HG03039 (cell line): ENCODE measurements at regions not wholly inside any gene's neighbourhood (a gene's known extent, or its start where the extent isn't known, plus 50 kb on each side); places are given as distances from the start of the nearest gene placed in this dataset.
"Not testable (repeated sequence)": the region's sequence is repeated elsewhere in the genome, so short reads cannot be mapped to it uniquely, and the experiment has no call there.

Source experiments
- ATAC-seq: cut with Tn5 transposase; IDR thresholded peaks from one replicate; pipeline ENCODE4 v1.9.1; 2021; ENCODE audit warnings: mild to moderate bottlenecking, moderate library complexity; ENCODE audit not compliant: unreplicated experiment

DNA sequence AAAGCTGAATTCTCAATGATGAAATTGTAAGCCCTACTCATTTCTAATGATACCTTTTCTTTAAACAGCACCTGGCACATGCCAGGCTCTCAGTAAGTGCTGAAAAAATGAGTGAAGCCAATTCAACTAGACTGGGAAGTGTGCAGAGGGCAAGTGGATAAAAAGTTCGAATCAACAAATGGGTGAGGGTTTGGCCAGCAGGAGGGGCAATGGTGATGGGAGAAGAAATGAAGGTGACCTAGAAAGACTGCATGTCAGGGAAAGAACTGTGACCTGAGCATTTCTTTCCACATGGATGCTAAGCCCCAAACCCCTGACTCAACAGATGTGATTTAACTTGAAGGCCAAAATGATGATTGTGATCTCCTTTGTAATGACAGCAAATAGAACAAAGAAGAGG is 54.6 kb downstream of the DKK1 start:
- ATAC-seq, result no peak

DNA sequence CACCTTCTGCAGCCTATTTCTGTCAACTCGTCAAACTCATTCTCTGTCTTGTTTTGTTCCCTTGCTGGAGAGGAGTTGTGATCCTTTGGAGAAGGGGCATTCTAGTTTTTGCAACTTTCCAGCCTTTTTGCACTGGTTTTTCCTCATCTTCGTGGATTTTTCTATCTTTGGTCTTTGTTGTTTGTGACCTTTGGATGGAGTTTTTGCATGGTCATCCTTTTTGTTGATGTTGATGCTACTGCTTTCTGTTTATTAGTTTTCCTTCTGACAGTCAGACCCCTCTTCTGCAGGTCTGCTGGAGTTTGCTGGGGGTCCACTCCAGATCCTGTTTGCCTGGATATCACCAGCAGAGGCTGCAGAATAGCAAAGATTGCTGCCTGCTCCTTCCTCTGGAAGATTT is 60.1 kb downstream of the DKK1 start:
- ATAC-seq, result not testable (repeated sequence)

DNA sequence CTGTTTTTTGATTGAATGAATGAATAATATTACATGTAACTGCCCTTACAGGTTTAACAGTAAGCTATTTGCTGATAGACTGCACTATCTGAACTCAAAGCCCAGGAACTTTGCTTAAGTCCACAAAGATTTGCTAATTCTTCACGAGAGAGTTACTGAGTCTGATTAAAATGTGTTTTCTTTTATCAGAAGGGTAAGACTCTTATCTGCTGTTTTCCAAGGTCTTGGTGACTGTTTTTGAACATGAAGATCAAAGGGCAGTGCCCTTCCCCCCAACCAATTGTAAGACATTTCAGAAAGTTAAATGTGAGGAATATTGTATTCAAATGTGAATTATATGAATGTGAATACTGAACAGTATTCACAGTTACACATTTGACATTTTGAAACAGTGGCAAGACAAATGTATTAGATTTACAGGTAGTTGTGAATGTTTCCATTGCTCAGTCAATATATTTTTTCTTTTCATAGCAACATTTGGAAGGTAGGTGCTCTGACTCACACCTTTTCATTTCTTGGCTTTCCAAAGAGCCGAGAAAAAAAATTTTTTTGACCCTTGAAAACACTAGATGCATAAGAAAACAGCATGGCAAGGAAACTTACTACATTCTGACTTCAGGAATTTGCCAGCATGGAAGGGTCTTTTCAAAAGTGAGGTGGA is 62.7 kb downstream of the DKK1 start:
- ATAC-seq, result no peak

DNA sequence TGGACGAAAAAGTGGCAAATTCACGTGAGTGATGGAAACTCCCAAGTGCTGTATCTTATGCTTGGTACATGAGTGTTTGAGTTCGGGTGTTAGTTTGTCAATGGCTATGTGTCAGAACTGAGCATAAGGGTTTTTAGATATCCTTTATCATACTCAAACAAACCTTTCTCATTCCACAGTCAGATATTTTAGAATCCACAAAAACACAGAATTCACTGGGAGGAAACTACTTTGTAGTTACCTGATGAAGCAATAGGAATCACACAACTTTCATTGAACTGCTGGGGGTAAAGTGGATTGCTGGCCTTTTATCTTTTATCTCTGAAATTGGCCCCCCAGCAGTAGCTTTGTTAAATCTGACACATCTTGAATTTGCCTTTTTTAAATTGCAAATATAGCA is 64.0 kb downstream of the DKK1 start:
- ATAC-seq, result no peak

DNA sequence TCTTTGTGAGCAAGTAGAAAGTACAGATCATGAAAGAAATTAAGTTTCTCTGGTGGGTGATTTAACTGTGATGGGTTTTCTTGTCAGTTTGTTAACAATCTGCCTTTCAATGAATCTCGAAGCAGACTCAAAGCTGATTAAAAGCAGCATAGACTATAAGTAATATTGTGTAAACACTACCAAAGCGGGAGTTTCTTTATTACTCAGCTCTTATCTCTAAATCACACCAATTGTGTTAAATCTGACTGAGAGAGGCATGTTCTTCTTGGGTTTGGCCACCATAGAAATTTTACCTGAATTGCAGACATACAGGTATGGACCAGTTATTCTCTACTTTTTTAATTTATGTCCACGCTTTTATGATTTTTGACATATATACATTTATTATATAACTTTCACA is 65.2 kb downstream of the DKK1 start:
- ATAC-seq, result no peak

DNA sequence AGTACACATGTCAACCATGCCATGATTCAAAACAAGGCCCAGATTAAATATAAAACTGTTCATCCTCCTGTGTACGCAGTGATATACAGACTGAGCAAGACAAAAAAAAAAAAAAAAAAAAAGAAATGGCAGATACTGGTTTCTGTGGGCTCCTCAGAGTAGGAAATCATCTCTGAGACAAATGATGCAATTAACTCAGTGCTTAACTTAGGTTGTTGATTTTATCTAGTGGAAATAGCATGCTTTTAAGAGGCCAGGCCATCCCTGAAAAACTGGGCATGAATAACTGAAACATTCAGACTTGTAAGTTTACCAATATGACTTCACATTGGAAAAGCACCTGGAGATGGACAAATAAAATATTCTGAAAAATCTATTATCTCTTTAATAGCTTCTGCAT is 69.0 kb downstream of the DKK1 start:
- no peak for ATAC-seq

DNA sequence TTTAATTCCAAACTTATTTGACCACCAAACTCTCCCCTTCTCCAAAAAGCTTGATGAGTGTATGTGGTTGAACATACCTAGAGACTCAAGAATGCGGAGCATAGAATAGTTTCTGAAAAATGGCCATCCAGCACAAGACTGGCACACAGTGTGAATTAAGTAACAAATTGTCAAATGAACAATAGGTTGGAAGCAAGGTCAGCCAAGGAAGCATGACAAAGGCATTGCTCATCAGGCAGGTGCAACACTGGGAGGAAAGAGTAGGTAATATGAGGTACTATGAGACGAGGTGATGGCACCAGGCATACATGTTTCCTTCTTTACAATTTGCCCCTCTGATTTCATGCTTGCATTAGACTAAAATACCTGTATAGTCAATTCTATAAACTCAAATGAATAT is 73.7 kb downstream of the DKK1 start:
- no peak for ATAC-seq

DNA sequence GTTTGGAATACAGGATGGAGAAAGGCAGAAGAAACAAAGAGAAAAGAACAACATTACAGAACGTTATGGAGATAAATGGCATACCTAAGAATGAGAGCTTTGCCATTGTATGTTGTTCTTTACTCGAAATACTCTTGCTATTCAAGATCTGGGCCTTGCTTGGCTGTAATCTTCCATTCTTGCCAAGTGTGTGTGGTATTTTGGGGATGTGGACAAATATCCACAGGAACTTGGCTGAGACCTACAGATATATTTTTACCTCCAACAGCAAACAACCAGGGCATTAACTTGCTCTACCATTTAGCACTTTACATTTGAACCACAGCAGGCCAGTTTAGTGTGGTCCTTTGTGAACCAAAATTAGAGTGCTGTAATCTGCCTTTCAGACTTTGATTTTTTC is 76.3 kb downstream of the DKK1 start:
- no peak for ATAC-seq

DNA sequence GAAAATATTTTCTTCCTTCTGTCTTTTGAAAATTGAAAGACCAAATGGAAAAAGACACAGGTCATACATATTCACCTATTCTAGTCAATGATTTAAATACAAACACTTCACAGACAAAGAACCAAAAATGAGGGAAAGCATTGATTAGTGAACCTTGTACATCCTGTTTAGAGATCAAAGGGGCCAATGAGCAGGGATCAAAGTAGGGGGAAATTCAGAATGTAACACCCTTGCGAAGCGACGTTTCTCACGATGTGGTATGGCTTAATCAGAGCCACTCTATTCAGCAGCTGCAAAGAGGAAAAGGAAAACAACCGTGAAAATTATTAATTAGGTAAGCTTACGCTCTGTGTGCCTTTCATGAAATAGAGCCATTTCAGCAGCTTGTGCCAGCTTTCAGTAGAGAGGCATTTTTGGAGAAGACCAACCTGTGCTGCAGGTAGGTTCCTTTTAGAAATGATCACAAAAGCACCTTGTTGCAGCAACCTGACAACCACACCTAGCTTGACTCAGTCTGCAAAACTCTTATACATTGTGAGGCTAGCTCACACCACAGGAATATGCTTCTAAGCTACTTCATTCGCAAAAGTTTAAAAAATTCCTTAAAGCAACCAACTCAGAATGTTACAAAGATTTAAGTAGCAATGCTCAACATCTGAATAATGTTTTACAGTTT is 78.0 kb downstream of the DKK1 start:
- ATAC-seq, result no peak

DNA sequence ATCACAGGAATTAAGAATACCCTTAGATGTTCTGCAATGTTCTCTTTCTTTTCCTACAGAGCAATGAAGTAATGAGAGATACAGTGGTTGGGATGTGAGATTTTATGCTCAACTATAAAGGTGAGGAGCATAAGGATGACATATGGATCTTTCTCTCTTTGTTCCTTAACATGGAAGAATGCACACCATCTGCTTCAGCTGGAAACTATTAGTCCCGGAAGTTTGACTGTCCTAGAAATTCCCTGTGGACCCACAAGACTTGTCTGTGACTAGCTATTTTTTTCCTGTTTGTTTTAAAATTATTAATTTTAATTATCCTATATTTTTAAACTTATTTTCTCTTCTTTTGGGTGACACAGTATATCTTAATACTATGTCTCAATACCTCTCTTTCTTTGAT is 80.2 kb downstream of the DKK1 start:
- ATAC-seq, result no peak

DNA sequence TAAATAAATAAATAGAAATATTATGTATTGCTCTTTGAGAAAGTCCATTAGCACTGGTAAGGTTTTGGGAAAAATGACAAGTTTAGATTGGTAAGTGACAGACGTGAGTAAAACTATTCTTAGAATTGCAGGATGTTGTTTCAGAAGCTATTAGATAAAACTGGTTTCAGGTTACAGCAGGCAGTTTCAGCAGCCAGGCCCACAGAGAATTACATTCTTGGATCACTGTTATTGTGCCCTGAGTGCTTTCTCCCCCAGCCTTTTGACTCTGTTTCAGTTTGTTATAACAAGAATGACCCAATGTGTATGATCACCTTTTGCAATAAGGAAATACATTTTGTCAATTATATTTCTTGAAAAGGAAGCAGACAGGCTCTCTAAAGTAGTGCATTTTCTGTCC is 86.5 kb downstream of the DKK1 start:
- no peak for ATAC-seq

DNA sequence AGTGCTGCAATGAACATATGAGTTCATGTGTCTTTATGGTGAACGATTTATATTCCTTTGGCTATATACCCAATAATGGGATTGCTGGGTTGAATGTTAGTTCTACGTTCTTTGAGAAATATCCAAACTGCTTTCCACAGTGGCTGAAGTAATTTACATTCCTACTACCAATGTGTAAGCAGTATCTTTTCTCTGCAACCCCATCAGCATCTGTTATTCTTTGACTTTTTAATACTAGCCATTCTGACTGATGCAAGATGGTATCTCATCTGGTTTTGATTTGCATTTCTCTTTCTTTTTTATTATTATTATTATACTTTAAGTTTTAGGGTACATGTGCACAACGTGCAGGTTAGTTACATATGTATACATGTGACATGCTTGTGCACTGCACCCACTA is 89.7 kb downstream of the DKK1 start:
- not testable (repeated sequence) for ATAC-seq

DNA sequence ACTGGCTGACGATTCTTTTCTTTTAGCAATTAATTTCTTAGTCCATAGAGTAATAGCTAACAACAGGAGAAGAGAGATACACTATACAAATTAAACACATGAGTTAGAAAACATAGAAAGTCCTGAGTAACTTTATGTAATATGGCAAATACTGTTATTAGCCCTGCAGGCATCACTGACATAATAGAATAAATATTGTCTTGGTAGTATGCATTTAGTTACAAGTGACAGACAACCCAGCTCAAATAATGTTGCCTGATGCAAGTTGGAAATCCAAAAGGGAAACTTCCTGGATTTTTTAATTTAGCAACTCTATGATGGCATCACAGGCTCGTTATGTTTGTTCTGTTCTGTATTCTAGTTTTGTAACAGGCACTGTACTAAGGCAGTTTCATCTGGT is 95.1 kb downstream of the DKK1 start:
- no peak for ATAC-seq

DNA sequence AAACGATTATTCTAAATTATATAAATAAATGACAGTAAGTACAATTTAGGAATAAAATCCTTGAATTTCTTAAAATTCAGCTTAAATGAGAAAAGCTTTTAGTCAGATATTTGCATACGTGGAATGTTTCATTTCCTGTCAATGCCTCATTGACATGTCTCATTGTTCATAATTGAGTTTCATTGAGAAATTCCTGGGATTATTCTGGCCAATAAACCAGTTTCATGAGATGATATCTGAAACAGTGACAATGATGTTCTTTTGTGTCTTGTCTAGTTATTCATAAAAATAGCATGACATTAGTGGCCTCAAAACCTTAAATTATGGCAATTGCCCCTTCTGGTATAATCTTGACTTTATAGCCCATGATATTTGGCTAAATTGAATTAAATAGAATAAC is 95.8 kb downstream of the DKK1 start:
- ATAC-seq, result no peak

DNA sequence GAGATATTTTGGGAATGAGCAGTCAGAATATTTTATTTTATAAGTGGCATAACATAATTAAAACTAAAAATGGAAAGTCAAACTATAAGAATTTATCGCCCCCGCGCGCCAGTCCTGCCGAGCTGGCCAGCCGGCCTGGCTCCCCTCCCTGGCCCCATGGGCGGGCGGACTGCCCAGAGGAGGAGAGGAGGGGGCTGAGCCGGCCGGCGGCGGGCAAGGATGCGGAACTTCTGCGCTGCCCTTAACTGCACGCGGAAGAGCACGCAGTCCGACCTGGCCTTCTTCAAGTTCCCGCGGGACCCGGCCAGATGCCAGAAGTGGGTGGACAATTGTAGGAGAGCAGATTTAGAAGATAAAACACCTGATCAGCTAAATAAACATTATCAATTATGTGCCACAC is 96.8 kb downstream of the DKK1 start:
- no peak for ATAC-seq

DNA sequence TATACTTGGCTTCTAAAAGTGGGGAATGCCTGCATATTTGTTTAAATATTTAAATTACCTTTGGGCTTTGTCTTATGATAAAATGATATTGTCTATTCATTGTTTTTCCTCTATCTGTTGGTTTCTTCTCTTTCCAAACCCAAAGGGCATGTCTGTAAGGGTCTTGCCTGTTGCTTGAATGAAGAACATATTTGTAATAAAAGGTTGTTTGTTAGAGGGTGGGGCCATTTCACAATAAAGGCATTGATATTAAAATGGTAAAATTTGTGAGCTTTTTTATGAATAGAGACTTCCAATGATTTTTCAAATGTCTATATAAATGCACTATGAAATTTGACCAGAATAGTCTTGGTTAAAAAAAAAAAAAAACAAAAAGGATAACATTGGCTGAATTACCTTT is 105.2 kb downstream of the DKK1 start:
- no peak for ATAC-seq

DNA sequence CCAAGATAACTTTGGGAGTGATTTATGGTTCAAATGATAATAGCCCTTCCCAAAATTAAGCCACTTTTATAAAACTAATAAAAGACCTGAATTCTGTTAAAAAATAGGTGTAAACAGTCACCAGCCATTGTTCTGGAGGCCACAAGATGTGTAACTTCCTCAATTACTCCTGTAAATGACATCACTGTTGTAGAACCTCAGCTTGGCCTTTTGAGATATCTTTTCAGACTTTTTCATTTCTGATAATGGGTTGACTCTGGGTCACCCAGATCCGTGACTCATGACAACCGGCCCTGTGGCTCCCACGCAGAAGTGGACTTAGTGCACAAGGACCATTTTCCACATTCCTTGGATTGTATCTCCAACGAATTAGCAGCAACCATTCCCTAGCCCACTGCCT is 106.6 kb downstream of the DKK1 start:
- no peak for ATAC-seq

DNA sequence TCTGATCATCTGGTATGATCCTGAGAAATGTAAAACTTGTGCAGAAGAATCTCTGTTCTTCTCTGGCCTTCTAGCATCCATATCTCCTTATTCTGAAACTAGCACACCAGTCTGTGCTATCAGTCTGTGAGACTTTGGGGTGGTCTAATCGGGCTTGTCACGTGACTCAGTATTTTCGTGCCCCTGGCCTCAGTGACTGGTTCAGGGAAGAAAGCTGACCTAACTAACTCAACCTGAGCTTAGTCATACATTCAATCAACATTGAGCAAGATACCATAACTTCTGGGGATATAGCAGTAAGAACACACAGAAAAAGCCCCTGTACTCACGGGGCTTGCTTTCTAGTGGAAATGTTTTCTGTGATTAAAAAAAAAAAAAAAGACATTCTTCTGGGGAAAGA is 109.3 kb downstream of the DKK1 start:
- no peak for ATAC-seq

DNA sequence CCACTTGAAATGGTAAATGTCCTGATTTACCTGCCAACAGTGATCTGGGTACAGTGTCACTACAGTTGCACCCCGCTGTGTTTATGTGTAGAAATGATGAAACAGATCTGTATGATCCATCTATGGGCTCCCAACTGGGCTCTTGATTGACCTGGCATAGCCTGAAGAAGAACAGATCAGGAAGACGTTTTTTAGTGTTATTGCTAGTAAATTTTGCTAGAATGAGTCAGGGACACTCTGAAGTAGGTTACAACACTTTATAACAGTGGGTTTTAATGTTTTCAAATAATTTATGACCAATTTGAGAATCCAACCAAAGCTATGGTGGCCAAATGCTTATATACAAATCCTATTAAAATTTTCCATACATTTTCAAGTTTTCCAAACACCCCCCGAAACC is 110.3 kb downstream of the DKK1 start:
- ATAC-seq, result no peak

DNA sequence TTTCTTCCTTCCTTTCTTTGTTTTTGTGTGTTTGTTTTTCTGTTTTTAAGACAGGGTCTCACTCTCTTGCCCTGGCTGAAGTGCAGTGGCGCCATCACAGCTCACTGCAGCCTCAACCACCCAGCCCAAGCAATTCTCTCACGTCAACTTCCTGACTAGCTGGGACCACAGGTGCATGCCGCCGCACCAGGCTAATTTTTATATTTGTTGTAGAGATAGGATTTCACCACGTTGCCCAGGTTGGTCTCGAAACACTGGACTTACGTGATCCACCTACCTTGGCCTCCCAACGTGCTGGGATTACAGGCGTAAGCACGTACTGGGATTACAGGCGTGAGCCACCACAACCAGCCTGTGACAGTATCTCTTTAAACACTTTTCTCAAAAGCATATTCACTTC is 120.7 kb downstream of the DKK1 start:
- no peak for ATAC-seq

DNA sequence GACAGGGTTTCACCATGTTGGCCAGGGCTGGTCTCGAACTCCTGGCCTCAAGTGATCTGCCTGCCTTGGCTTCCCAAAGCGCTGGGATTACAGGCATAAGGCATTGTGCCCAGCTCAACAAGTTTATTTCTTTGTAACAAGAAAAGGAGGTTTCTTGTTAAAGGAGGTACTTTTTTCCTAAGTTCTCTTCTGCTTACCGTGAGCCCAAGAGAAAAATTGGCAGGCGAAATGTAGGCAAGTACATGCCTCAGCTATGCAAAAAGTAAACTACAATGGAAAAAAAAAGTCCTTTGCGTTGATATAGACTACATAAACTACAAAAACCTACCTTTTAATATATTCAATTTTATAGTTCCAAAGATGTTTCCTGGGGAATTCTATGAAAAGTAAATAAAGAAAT is 122.6 kb downstream of the DKK1 start:
- ATAC-seq, result no peak

DNA sequence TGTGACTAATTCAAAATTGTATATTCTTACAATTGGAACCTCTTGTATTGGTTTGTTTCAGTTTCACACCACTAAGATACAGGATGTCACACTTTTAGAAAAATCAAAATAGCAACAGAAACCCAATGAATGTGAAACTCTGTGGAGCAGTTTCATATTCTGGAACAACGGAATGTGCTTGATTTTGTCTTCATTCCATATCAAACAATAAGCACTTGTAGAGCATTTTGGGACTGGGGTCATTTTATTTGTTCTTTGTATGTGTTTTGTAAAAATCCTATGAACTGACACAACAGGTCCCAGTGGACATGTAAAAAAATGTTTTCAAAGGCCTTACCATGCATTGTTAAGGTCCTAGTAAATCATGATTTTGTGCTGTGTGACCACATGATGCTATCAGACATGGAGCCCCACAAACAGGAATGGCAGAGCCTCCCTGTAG is 123.1 kb downstream of the DKK1 start:
- ATAC-seq, result peak; percentile 71

DNA sequence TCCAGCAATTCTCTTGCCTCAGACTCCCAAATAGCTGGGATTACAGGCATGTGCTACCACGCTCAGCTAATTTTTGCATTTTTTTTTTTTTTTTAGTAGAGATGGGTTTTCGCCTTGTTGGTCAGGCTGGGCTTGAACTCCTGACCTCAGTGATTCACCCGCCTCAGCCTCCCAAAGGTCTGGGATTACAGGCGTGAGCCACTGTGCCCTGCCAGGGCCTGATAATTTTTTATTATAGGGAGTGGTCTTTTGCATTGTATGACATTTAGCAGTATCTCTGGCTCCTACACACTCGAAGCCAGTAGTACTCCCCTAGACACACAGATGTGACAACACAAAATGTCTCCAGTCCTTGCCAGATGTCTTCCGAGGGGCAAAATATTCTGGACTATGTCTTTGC is 124.0 kb downstream of the DKK1 start:
- no peak for ATAC-seq
